GM21367 (cell line): ENCODE measurements at regions not wholly inside any gene's neighbourhood (a gene's known extent, or its start where the extent isn't known, plus 50 kb on each side); places are given as distances from the start of the nearest gene placed in this dataset.

Source experiments
- ATAC-seq: cut with Tn5 transposase; IDR thresholded peaks from one replicate; pipeline ENCODE4 v1.9.1; 2021; ENCODE audit not compliant: unreplicated experiment

- no peak for ATAC-seq
Observed at GRCh38 chr10:125283836-125284614, 123.7 kb upstream of the CTBP2 start.

- no peak for ATAC-seq
Observed at GRCh38 chr10:125283191-125283835, 123.0 kb upstream of the CTBP2 start.

- ATAC-seq, result no peak
Observed at GRCh38 chr10:125281091-125281490, 120.7 kb upstream of the CTBP2 start.

GRCh38 chr10:125276133-125276532, 115.8 kb upstream of the CTBP2 start:
- no peak for ATAC-seq

DNA sequence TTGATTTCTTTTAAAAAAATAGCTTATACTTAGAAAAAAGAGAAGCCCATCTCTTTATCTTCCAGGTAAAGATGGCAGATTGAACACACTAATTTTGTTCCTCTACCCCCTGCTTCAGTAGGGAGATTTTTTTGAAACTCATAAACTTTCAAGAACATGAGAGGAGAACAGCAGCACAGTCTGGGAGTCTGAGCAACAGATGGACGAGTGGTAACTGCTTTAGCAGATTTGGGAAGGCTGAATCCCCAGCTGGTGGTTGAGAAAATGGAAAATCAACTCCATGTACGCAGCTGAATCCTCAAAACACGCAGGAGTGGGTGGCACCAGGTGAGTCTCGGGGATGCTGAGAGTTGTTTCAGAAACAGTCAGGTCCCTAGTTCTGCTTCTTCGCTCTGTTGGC, 114.6 kb upstream of the CTBP2 start:
- no peak for ATAC-seq

GRCh38 chr10:125273023-125273422, 112.7 kb upstream of the CTBP2 start:
- ATAC-seq, result no peak

- no peak for ATAC-seq
Observed at GRCh38 chr10:125269716-125270115, 109.4 kb upstream of the CTBP2 start.

DNA sequence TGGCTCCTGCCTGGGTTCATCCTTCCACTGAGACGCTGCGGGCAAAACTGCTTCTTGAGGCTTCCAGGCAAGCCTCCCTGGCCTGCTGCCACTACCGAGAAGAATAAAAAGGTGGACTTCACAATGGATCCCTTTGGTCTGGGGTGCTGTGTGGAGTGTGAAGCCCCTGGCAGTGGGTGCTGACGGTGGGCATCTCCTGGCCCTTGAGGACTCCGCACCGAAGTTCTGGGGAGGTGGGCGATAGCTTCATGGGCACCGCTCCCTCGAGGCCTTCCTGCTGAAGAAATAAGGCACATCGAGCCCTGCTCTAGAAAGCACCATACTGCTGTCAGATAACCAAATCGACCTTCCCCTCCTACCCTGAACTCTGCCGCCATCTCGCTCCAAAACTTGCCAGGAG, 106.6 kb upstream of the CTBP2 start:
- no peak for ATAC-seq

- no peak for ATAC-seq
Observed at GRCh38 chr10:125266541-125266940, 106.2 kb upstream of the CTBP2 start.

GRCh38 chr10:125265579-125265955, 105.2 kb upstream of the CTBP2 start:
- ATAC-seq, result no peak

GRCh38 chr10:125264757-125265578, 104.6 kb upstream of the CTBP2 start:
- ATAC-seq, result no peak

GRCh38 chr10:125264091-125264490, 103.7 kb upstream of the CTBP2 start:
- no peak for ATAC-seq

GRCh38 chr10:125263551-125263950, 103.2 kb upstream of the CTBP2 start:
- no peak for ATAC-seq

DNA sequence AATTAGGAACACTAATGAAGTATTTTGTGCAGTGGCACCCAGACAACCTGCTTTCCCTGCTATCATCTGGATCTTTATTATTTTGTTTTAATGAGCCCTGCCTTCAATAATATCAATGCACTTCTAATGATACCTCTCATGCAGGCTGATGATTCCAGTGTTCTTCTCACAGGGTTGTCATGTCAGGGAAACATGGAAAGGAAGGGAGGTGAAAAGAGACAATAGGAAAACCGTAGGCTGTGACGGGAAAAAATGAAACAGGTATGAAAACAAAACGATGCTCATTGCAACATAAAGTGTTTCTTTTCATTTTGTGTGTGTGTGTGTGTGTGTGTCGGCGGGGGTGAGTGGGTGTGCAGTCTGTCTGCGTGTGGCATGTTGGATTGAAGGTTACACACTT, 102.6 kb upstream of the CTBP2 start:
- ATAC-seq, result no peak

DNA sequence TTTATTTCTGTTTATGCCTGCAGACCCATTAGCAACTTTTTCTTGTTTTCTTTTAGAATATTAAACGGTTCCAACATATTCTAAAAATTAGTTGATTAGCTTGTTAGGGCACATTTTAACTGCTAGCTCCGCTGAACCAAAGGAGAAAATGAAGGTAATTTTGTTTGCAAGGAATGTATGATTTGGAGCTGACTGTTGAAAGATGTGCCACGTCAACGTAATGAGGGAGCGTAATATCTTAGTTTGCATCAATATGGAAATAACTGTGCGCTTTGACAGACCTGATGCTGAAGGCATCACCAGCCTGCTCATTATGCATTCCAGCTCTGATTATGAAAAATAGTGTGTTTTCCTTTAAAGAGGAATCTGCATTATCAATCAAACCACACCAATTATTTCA, 102.0 kb upstream of the CTBP2 start:
- ATAC-seq, result no peak

DNA sequence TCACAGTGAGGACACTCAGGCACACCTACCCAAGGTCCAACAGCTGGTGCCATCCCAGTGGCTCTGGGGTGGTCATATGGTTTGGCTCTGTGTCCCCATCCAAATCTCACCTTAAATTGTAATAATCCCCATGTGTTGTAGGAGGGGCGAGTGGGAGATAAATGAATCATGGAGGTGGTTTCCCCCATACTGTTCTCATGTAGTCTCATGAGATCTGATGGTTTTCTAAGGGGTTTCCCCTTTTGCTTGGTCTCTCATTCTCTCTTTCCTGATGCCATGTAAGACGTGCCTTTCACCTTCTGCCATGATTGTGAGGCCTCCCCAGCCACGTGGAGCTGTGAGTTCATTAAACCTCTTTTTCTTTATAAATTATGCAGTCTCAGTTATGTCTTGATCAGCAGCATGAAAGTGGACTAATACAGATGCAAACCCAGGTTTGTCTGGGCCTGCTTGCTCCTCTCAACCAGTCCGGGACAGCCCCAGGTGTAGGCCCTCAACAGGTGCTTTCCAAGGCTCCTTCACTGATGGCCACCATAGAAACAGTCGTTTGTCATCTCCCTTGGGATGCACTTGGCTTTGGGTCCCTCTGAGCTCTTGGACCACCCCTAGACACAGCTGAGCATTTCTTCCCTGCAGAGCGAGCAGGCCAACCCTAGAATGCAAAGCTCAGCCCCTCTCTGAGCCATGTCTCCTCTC, 101.3 kb upstream of the CTBP2 start:
- ATAC-seq, result no peak

GRCh38 chr10:125260260-125260659, 99.9 kb upstream of the CTBP2 start:
- no peak for ATAC-seq

GRCh38 chr10:125259651-125260050, 99.3 kb upstream of the CTBP2 start:
- no peak for ATAC-seq

DNA sequence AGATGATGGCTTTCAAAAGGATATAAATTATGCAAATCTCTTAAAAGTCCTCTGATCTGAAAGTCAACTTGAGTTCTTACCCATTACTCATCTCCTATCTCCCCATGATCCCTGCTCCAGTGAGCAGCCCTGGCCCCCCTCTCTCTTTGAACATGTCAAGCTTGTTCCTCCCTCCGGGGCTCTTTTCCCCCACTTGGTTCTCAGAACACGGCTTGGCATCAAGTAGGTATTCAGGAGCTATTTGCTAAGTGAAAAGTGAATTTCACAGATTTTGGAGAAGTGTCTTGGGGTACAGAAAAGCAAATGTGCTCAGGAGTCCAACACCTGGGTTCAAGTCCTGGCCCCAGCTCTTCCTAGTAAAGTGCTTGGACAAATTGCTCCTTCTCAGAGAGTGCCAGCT, 98.3 kb upstream of the CTBP2 start:
- no peak for ATAC-seq

DNA sequence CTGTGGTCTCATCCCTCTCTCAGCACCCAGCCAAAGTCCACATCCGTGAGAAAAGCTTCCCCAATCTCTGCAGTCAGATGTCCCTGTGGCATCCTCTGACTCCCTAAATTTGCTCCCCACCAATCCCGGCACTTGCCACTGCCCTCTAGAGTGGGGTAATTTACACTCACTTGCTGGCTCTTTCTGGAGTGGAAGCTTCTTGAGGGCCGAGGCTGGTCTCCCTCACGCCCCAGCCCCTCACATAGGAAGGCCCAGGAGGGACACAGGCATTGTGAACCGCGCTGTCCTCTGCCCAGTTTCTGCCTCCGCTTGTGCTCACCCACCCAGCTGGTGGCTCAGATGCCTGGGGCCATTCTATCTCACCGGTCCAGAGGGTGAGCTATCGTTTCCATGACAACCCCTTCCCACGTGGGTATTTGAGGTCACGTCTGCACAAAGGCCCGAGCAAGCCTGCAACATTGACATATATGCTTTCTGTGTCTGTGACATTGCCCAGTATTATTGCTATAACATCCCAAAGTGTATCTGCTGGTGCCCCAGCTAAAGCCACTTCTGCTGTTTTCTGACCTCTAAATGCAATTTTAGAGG, 97.3 kb upstream of the CTBP2 start:
- no peak for ATAC-seq

DNA sequence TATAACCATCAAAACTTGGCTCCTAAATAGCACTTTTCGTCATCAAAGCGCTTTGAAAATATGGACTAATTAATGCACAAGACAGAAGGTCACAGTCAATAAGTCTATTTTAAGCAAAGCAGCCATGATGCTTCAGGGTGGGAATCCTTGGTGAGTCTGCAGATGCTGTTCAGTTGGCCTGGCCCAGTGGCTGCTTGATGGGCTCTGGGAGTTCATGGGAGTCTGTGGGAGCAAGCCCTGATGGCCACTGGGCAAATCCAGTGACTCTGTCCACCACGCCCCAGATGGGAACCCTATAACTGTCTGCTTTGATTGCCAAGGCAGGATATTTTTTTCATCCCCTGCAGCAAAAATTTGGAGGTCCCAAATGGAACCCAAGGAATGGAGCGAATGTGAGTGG, 95.7 kb upstream of the CTBP2 start:
- no peak for ATAC-seq
